ENCODE measurements at regions not wholly inside any gene's neighbourhood (a gene's known extent, or its start where the extent isn't known, plus 50 kb on each side); places are given as distances from the start of the nearest gene placed in this dataset.

- H2BK120ac ChIP-seq (ENCODE audit: insufficient read depth, low read length, poor library complexity): no peak overlapping the region
- H3K36me3 ChIP-seq (ENCODE audit: control insufficient read depth in 1 of 2, insufficient read depth in 2 of 2, low read length in 2 of 2): no peaks in the 10 kb centered on the region
- no peaks in the 10 kb centered on the region for H3K79me1 ChIP-seq (ENCODE audit: low read length)
- DNase-seq: no peak
- H3K79me2 ChIP-seq (ENCODE audit: control insufficient read depth, insufficient read depth, low read length, poor library complexity): no peaks in the 10 kb centered on the region
- no peaks in the 10 kb centered on the region for H3K4me1 ChIP-seq (ENCODE audit: control insufficient read depth in 1 of 2, insufficient read depth in 2 of 2, low read length in 2 of 2)
- no peak overlapping the region for H3K4me3 ChIP-seq (ENCODE audit: low read depth, low read length)
- H2BK12ac ChIP-seq (ENCODE audit: low read length): no peak overlapping the region
- H3K27ac ChIP-seq (ENCODE audit: low read depth, low read length): no peak overlapping the region
- no peak overlapping the region for H2AFZ ChIP-seq (ENCODE audit: insufficient read depth, low read length, poor library complexity)
- H4K91ac ChIP-seq (ENCODE audit: low read depth, low read length): no peak overlapping the region
- no peak overlapping the region for H2BK5ac ChIP-seq (ENCODE audit: low read depth, low read length, poor library complexity)
- H3K4me2 ChIP-seq (ENCODE audit: low read length): no peak overlapping the region
- H4K12ac ChIP-seq (ENCODE audit: low read depth, low read length): no peak overlapping the region
- no peak overlapping the region for H3K9ac ChIP-seq (ENCODE audit: low read length)
- H3K18ac ChIP-seq (ENCODE audit: low read length): no peak overlapping the region
- no peak overlapping the region for H3K4ac ChIP-seq (ENCODE audit: low read depth, low read length)
- no peaks in the 10 kb centered on the region for H3K27me3 ChIP-seq (ENCODE audit: insufficient read depth, low read length)
- no peak overlapping the region for H4K8ac ChIP-seq (ENCODE audit: low read depth, low read length)
- H3K14ac ChIP-seq (ENCODE audit: low read length): no peak overlapping the region
- H3K9me3 ChIP-seq (ENCODE audit: insufficient read depth, low read depth, low read length): no peaks in the 10 kb centered on the region
- H2AK5ac ChIP-seq (ENCODE audit: low read length): no peak overlapping the region
- no peak overlapping the region for H3K23ac ChIP-seq (ENCODE audit: low read length)
Observed at GRCh38 chr9:6160579-6160978, 55.0 kb upstream of the IL33 start.

- no peak overlapping the region for H3K23ac ChIP-seq (ENCODE audit: low read length)
- H3K36me3 ChIP-seq (ENCODE audit: control insufficient read depth in 1 of 2, insufficient read depth in 2 of 2, low read length in 2 of 2): no peaks in the 10 kb centered on the region
- no peak overlapping the region for H2AFZ ChIP-seq (ENCODE audit: insufficient read depth, low read length, poor library complexity)
- H3K9me3 ChIP-seq (ENCODE audit: insufficient read depth, low read depth, low read length): no peaks in the 10 kb centered on the region
- no peak overlapping the region for H3K27ac ChIP-seq (ENCODE audit: low read depth, low read length)
- no CpG with 5 or more reads among the region's 2 CpGs for WGBS (ENCODE audit: extremely low coverage, insufficient coverage, insufficient read length)
- H3K18ac ChIP-seq (ENCODE audit: low read length): no peak overlapping the region
- no peaks in the 10 kb centered on the region for H3K4me1 ChIP-seq (ENCODE audit: control insufficient read depth in 1 of 2, insufficient read depth in 2 of 2, low read length in 2 of 2)
- no peak for DNase-seq
- H3K4ac ChIP-seq (ENCODE audit: low read depth, low read length): no peak overlapping the region
- H2AK5ac ChIP-seq (ENCODE audit: low read length): no peak overlapping the region
- no peak overlapping the region for H2BK120ac ChIP-seq (ENCODE audit: insufficient read depth, low read length, poor library complexity)
- no peaks in the 10 kb centered on the region for H3K27me3 ChIP-seq (ENCODE audit: insufficient read depth, low read length)
- H4K8ac ChIP-seq (ENCODE audit: low read depth, low read length): no peak overlapping the region
- H4K12ac ChIP-seq (ENCODE audit: low read depth, low read length): no peak overlapping the region
- H3K4me2 ChIP-seq (ENCODE audit: low read length): no peak overlapping the region
- H3K14ac ChIP-seq (ENCODE audit: low read length): no peak overlapping the region
- H4K91ac ChIP-seq (ENCODE audit: low read depth, low read length): no peak overlapping the region
- H3K79me1 ChIP-seq (ENCODE audit: low read length): no peaks in the 10 kb centered on the region
- no peak overlapping the region for H3K9ac ChIP-seq (ENCODE audit: low read length)
- no peak overlapping the region for H2BK12ac ChIP-seq (ENCODE audit: low read length)
- H2BK5ac ChIP-seq (ENCODE audit: low read depth, low read length, poor library complexity): no peak overlapping the region
- H3K79me2 ChIP-seq (ENCODE audit: control insufficient read depth, insufficient read depth, low read length, poor library complexity): no peaks in the 10 kb centered on the region
- H3K4me3 ChIP-seq (ENCODE audit: low read depth, low read length): no peak overlapping the region
Observed at GRCh38 chr9:6153425-6153824, 62.2 kb upstream of the IL33 start.

GRCh38 chr9:6152788-6153187, 62.8 kb upstream of the IL33 start:
- Histone ChIP-seq H3K23ac (ENCODE audit: low read length) (no peak overlapping the region), H3K27me3 (ENCODE audit: insufficient read depth, low read length) (no peaks in the 10 kb centered on the region), H3K79me2 (ENCODE audit: control insufficient read depth, insufficient read depth, low read length, poor library complexity) (no peaks in the 10 kb centered on the region), H2BK5ac (ENCODE audit: low read depth, low read length, poor library complexity) (no peak overlapping the region), H2AK5ac (ENCODE audit: low read length) (no peak overlapping the region), H2BK12ac (ENCODE audit: low read length) (no peak overlapping the region), H4K12ac (ENCODE audit: low read depth, low read length) (no peak overlapping the region), H3K4me2 (ENCODE audit: low read length) (no peak overlapping the region), H3K36me3 (ENCODE audit: control insufficient read depth in 1 of 2, insufficient read depth in 2 of 2, low read length in 2 of 2) (no peaks in the 10 kb centered on the region), H4K91ac (ENCODE audit: low read depth, low read length) (no peak overlapping the region), H3K14ac (ENCODE audit: low read length) (no peak overlapping the region), H3K27ac (ENCODE audit: low read depth, low read length) (no peak overlapping the region), H3K4me1 (ENCODE audit: control insufficient read depth in 1 of 2, insufficient read depth in 2 of 2, low read length in 2 of 2) (no peaks in the 10 kb centered on the region), H2BK120ac (ENCODE audit: insufficient read depth, low read length, poor library complexity) (no peak overlapping the region), H4K8ac (ENCODE audit: low read depth, low read length) (no peak overlapping the region), H3K9me3 (ENCODE audit: insufficient read depth, low read depth, low read length) (no peaks in the 10 kb centered on the region), H3K4ac (ENCODE audit: low read depth, low read length) (no peak overlapping the region), H3K79me1 (ENCODE audit: low read length) (no peaks in the 10 kb centered on the region), H3K4me3 (ENCODE audit: low read depth, low read length) (no peak overlapping the region), H3K18ac (ENCODE audit: low read length) (no peak overlapping the region), H2AFZ (ENCODE audit: insufficient read depth, low read length, poor library complexity) (no peak overlapping the region), H3K9ac (ENCODE audit: low read length) (no peak overlapping the region)
- no peak for DNase-seq
- no CpG with 5 or more reads among the region's 4 CpGs for WGBS (ENCODE audit: extremely low coverage, insufficient coverage, insufficient read length)

- Histone ChIP-seq H3K27ac (ENCODE audit: low read depth, low read length) (no peak overlapping the region), H3K4me1 (ENCODE audit: control insufficient read depth in 1 of 2, insufficient read depth in 2 of 2, low read length in 2 of 2) (no peaks in the 10 kb centered on the region), H4K12ac (ENCODE audit: low read depth, low read length) (no peak overlapping the region), H3K4me2 (ENCODE audit: low read length) (no peak overlapping the region), H3K36me3 (ENCODE audit: control insufficient read depth in 1 of 2, insufficient read depth in 2 of 2, low read length in 2 of 2) (no peaks in the 10 kb centered on the region), H3K4ac (ENCODE audit: low read depth, low read length) (no peak overlapping the region), H4K91ac (ENCODE audit: low read depth, low read length) (no peak overlapping the region), H2BK5ac (ENCODE audit: low read depth, low read length, poor library complexity) (no peak overlapping the region), H3K4me3 (ENCODE audit: low read depth, low read length) (no peak overlapping the region), H3K14ac (ENCODE audit: low read length) (no peak overlapping the region), H3K18ac (ENCODE audit: low read length) (no peak overlapping the region), H3K79me2 (ENCODE audit: control insufficient read depth, insufficient read depth, low read length, poor library complexity) (no peaks in the 10 kb centered on the region), H3K27me3 (ENCODE audit: insufficient read depth, low read length) (no peaks in the 10 kb centered on the region), H3K9ac (ENCODE audit: low read length) (no peak overlapping the region), H2BK120ac (ENCODE audit: insufficient read depth, low read length, poor library complexity) (no peak overlapping the region), H3K79me1 (ENCODE audit: low read length) (no peaks in the 10 kb centered on the region), H3K9me3 (ENCODE audit: insufficient read depth, low read depth, low read length) (no peaks in the 10 kb centered on the region), H4K8ac (ENCODE audit: low read depth, low read length) (no peak overlapping the region), H2AK5ac (ENCODE audit: low read length) (no peak overlapping the region), H3K23ac (ENCODE audit: low read length) (no peak overlapping the region), H2AFZ (ENCODE audit: insufficient read depth, low read length, poor library complexity) (no peak overlapping the region), H2BK12ac (ENCODE audit: low read length) (no peak overlapping the region)
- no peak for DNase-seq
- WGBS (ENCODE audit: extremely low coverage, insufficient coverage, insufficient read length): no CpG with 5 or more reads among the region's 2 CpGs
Observed at GRCh38 chr9:6150483-6150882, 65.1 kb upstream of the IL33 start.

- no peak overlapping the region for H3K4me3 ChIP-seq (ENCODE audit: low read depth, low read length)
- WGBS (ENCODE audit: extremely low coverage, insufficient coverage, insufficient read length): no CpG with 5 or more reads among the region's 9 CpGs
Observed at GRCh38 chr9:6149315-6149714, 66.3 kb upstream of the IL33 start.

More at GRCh38 chr9:6149315-6149714, 66.3 kb upstream of the IL33 start:
- H3K18ac ChIP-seq (ENCODE audit: low read length): no peak overlapping the region
- no peak overlapping the region for H3K23ac ChIP-seq (ENCODE audit: low read length)
- DNase-seq: no peak
- H3K79me2 ChIP-seq (ENCODE audit: control insufficient read depth, insufficient read depth, low read length, poor library complexity): no peaks in the 10 kb centered on the region
- no peak overlapping the region for H3K14ac ChIP-seq (ENCODE audit: low read length)
- no peak overlapping the region for H3K4me2 ChIP-seq (ENCODE audit: low read length)
- no peak overlapping the region for H2AFZ ChIP-seq (ENCODE audit: insufficient read depth, low read length, poor library complexity)
- no peak overlapping the region for H2BK120ac ChIP-seq (ENCODE audit: insufficient read depth, low read length, poor library complexity)
- no peak overlapping the region for H4K91ac ChIP-seq (ENCODE audit: low read depth, low read length)
- H3K4ac ChIP-seq (ENCODE audit: low read depth, low read length): no peak overlapping the region
- no peaks in the 10 kb centered on the region for H3K27me3 ChIP-seq (ENCODE audit: insufficient read depth, low read length)
- no peaks in the 10 kb centered on the region for H3K36me3 ChIP-seq (ENCODE audit: control insufficient read depth in 1 of 2, insufficient read depth in 2 of 2, low read length in 2 of 2)
- H3K9ac ChIP-seq (ENCODE audit: low read length): no peak overlapping the region
- H2BK5ac ChIP-seq (ENCODE audit: low read depth, low read length, poor library complexity): no peak overlapping the region
- H4K12ac ChIP-seq (ENCODE audit: low read depth, low read length): no peak overlapping the region
- no peak overlapping the region for H2AK5ac ChIP-seq (ENCODE audit: low read length)
- no peaks in the 10 kb centered on the region for H3K9me3 ChIP-seq (ENCODE audit: insufficient read depth, low read depth, low read length)
- H3K4me1 ChIP-seq (ENCODE audit: control insufficient read depth in 1 of 2, insufficient read depth in 2 of 2, low read length in 2 of 2): no peaks in the 10 kb centered on the region
- no peak overlapping the region for H4K8ac ChIP-seq (ENCODE audit: low read depth, low read length)
- H3K27ac ChIP-seq (ENCODE audit: low read depth, low read length): no peak overlapping the region
- H3K79me1 ChIP-seq (ENCODE audit: low read length): no peaks in the 10 kb centered on the region
- no peak overlapping the region for H2BK12ac ChIP-seq (ENCODE audit: low read length)

Measured in trophoblast cell (in vitro differentiated cells and primary cell).